HCT116 (cell line): ENCODE measurements at regions not wholly inside any gene's neighbourhood (a gene's known extent, or its start where the extent isn't known, plus 50 kb on each side); places are given as distances from the start of the nearest gene placed in this dataset.

Source experiments
- ATAC-seq: fragments of 200-7000 bp; cut with Tn5 transposase; 2 replicates; pipeline ENCODE4 v1.9.1; 2020; ENCODE audit warnings: mild to moderate bottlenecking, moderate library complexity
- BruUV-seq: library from RNA; stranded (reverse); fragments of 400-500 nt; replicated peaks from 2 replicates; lab custom pipeline; 2021; lab: Mats Ljungman, UMichigan
- CTCF ChIA-PET: fragments of 300-600 bp; sonication (Branson Sonifier 250); formaldehyde crosslinking; loops from one replicate; lab custom pipeline; 2021; ENCODE audit warnings: antibody characterized with exemption; lab: Charles Lee
- POLR2A ChIA-PET: fragments of 300-600, 350-600 bp; sonication (Branson Sonifier 250); formaldehyde crosslinking; loops from one replicate; lab custom pipeline; 2021; ENCODE audit warnings: antibody characterized with exemption; lab: Charles Lee
- RAD21 ChIA-PET, 2 experiments: fragments of 300-600 bp; sonication (Branson Sonifier 250); formaldehyde crosslinking; loops; one replicate each; lab custom pipeline; 2023; ENCODE audit warnings: low total read pairs in 2 of 2; ENCODE audit not compliant: uncharacterized antibody in 2 of 2, unreplicated experiment in 2 of 2, low non-redundant PET in 1 of 2; lab: Charles Lee
- DNase-seq: peaks from one replicate; pipeline ENCODE4 v3.0.0-alpha.2; 2010; ENCODE audit warnings: low read depth, low spot score
- H2AFZ ChIP-seq: fragments of 200-600 bp; shearing (Covaris generic), sonication (generic); 2 replicates; pipeline ENCODE4 v1.6.1; 2017; ENCODE audit warnings: low read depth, mixed run types, mixed read lengths, antibody characterized with exemption, low read length; ENCODE audit not compliant: poor library complexity, severe bottlenecking
- H3K27ac ChIP-seq: 2 replicates; pipeline ENCODE4 v1.5.1; 2012; ENCODE audit warnings: low read depth, low read length
- H3K27me3 ChIP-seq: fragments of 200-600 bp; sonication (generic); 2 replicates; pipeline ENCODE4 v1.6.1; 2016; ENCODE audit warnings: mixed run types, low read length, mixed read lengths; ENCODE audit not compliant: insufficient read depth
- H3K36me3 ChIP-seq, 2 experiments: fragments of 200-500 bp in 1 of 2; fragments of 200-600 bp in 1 of 2; sonication (Bioruptor generic) in 1 of 2; sonication (generic) in 1 of 2; 2 replicates each; pipeline versions ENCODE4 v1.5.1 to v1.6.1; 2014 to 2016; ENCODE audit warnings: low read length in 2 of 2, inconsistent platforms in 1 of 2, mixed read lengths in 1 of 2, mixed run types in 1 of 2; ENCODE audit not compliant: insufficient read depth in 2 of 2, control insufficient read depth in 1 of 2
- H3K4me1 ChIP-seq, 2 experiments: fragments of 200-600 bp in 1 of 2; sonication (generic) in 1 of 2; 2 replicates each; pipeline versions ENCODE4 v1.5.1 to v1.6.1; 2012 to 2017; ENCODE audit warnings: low read length in 2 of 2, inconsistent platforms in 1 of 2, mild to moderate bottlenecking in 1 of 2, mixed read lengths in 1 of 2, mixed run types in 1 of 2, moderate library complexity in 1 of 2; ENCODE audit not compliant: insufficient read depth in 2 of 2, control insufficient read depth in 1 of 2
- H3K4me2 ChIP-seq: fragments of 200-600 bp; sonication (generic); 2 replicates; pipeline ENCODE4 v1.6.1; 2017; ENCODE audit warnings: mixed run types, low read length, mixed read lengths
- H3K4me3 ChIP-seq, 2 experiments: fragments of 200-600 bp in 1 of 2; sonication (generic) in 1 of 2; replicated peaks in 1 of 2; 2 replicates each; pipeline ENCODE4 v1.5.1; 2011 to 2016; ENCODE audit warnings: low read length in 2 of 2, control low read depth in 1 of 2, low read depth in 1 of 2, mild to moderate bottlenecking in 1 of 2, mixed read lengths in 1 of 2, mixed run types in 1 of 2
- H3K79me2 ChIP-seq: fragments of 200-600 bp; sonication (generic); 2 replicates; pipeline ENCODE4 v1.6.1; 2017; ENCODE audit warnings: mild to moderate bottlenecking, mixed run types, low read length, moderate library complexity, mixed read lengths; ENCODE audit not compliant: insufficient read depth
- H3K9ac ChIP-seq: fragments of 200-600 bp; sonication (generic); 2 replicates; pipeline ENCODE4 v1.6.1; 2016; ENCODE audit warnings: low read length, mixed read lengths
- H3K9me2 ChIP-seq: fragments of 200-600 bp; sonication (generic), shearing (Covaris generic); 2 replicates; pipeline ENCODE4 v1.6.1; 2017; ENCODE audit warnings: mixed run types, mild to moderate bottlenecking, moderate library complexity; ENCODE audit not compliant: insufficient read depth
- H3K9me3 ChIP-seq, 2 experiments: fragments of 200-500 bp in 1 of 2; fragments of 200-600 bp in 1 of 2; sonication (Bioruptor generic) in 1 of 2; sonication (generic) in 1 of 2; 2 replicates each; pipeline ENCODE4 v1.6.1; 2014 to 2017; ENCODE audit warnings: low read length in 2 of 2, mixed read lengths in 2 of 2, inconsistent platforms in 1 of 2, low read depth in 1 of 2, mild to moderate bottlenecking in 1 of 2, mixed run types in 1 of 2, moderate library complexity in 1 of 2; ENCODE audit not compliant: control insufficient read depth in 1 of 2, insufficient read depth in 1 of 2
- H4K20me1 ChIP-seq: fragments of 200-600 bp; sonication (generic), shearing (Covaris generic); 2 replicates; pipeline ENCODE4 v1.6.1; 2017; ENCODE audit warnings: mixed run types, mild to moderate bottlenecking, moderate library complexity; ENCODE audit not compliant: insufficient read depth
- CBX3 ChIP-seq: IDR thresholded peaks from 2 replicates; pipeline ENCODE4 v1.6.1; 2012; ENCODE audit warnings: low read depth
- CEBPB ChIP-seq: IDR thresholded peaks from 2 replicates; pipeline ENCODE4 v1.6.1; 2012; ENCODE audit warnings: low read depth
- CTCF ChIP-seq, 3 experiments: fragments of 200-600 bp in 1 of 3; sonication (generic) in 1 of 3; IDR thresholded peaks in 2 of 3; conservative IDR thresholded peaks in 1 of 3; 2 replicates each; pipeline ENCODE4 v1.5.1; 2012 to 2017; ENCODE audit warnings: low read depth in 2 of 3, low read length in 2 of 3, antibody characterized with exemption in 1 of 3, borderline replicate concordance in 1 of 3, control low read depth in 1 of 3, mild to moderate bottlenecking in 1 of 3, mixed read lengths in 1 of 3, mixed run types in 1 of 3, moderate library complexity in 1 of 3; ENCODE audit not compliant: insufficient read depth in 1 of 3
- FOSL1 ChIP-seq: IDR thresholded peaks from 2 replicates; pipeline ENCODE4 v1.6.1; 2012; ENCODE audit warnings: low read depth
- POLR2AphosphoS5 ChIP-seq: IDR thresholded peaks from 2 replicates; pipeline ENCODE4 v1.6.1; 2011; ENCODE audit warnings: mild to moderate bottlenecking, low read depth, low read length, moderate library complexity
- RAD21 ChIP-seq: IDR thresholded peaks from 2 replicates; pipeline ENCODE4 v1.6.1; 2012; ENCODE audit warnings: low read depth, mild to moderate bottlenecking
- YY1 ChIP-seq: IDR thresholded peaks from 2 replicates; pipeline ENCODE4 v1.6.1; 2011; ENCODE audit warnings: low read length, low read depth, moderate library complexity, mild to moderate bottlenecking; ENCODE audit not compliant: insufficient replicate concordance; ENCODE audit errors: extremely low read depth
- ZBTB33 ChIP-seq: IDR thresholded peaks from 2 replicates; pipeline ENCODE4 v1.6.1; 2011; ENCODE audit warnings: mild to moderate bottlenecking, low read length, moderate library complexity; ENCODE audit not compliant: insufficient replicate concordance; ENCODE audit errors: extremely low read depth
- ZFX ChIP-seq: fragments of 450-650 bp; IDR thresholded peaks from 2 replicates; pipeline ENCODE4 v1.6.1; 2017
- intact Hi-C: fragments of 100-400 bp; cut with micrococcal nuclease; formaldehyde crosslinking; loops from 2 replicates; pipeline ENCODE4 v1.10.0; 2022
- TF ChIP-seq, protein P1 (sequence below): IDR thresholded peaks from 2 replicates; pipeline ENCODE4 v1.6.1; 2012; ENCODE audit warnings: low read depth

DNA sequence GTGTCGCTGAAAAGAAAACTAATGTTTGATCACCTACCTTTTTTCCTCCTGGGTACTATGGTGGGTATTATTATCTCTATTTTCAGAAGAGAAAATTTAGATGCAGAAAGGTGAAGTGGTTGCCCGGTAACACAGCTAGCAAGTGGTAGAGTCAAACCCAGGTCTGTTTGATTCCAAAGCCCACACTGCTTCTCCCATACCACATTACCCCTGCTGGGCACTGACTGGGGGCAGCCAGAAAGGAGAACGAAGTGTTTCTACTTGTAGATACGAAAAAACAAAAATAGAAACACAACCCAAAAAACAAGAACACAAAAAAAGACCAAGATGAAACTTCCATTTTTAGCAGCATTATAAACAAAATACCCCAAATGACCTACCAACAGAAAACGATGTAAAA, 142.2 kb downstream of the SLC41A2 start:
- no peaks in the 10 kb centered on the region for H3K9me2 ChIP-seq
- no peak overlapping the region for H3K27ac ChIP-seq
- no TSS peak for BruUV-seq
- TF ChIP-seq CTCF (IDR thresholded peaks at IDR 0.05 in 2 of 3, conservative IDR thresholded peaks at IDR 0.05 in 1 of 3; ENCODE audit: borderline replicate concordance in 1 of 3, insufficient read depth in 1 of 3, low read depth in 2 of 3, low read length in 2 of 3) (no peak), ZFX (no peak), ZBTB33 (no peak), CEBPB (no peak), CBX3 (no peak), YY1 (no peak), RAD21 (no peak), FOSL1 (no peak), POLR2AphosphoS5 (no peak)
- TF ChIP-seq, protein P1, sequence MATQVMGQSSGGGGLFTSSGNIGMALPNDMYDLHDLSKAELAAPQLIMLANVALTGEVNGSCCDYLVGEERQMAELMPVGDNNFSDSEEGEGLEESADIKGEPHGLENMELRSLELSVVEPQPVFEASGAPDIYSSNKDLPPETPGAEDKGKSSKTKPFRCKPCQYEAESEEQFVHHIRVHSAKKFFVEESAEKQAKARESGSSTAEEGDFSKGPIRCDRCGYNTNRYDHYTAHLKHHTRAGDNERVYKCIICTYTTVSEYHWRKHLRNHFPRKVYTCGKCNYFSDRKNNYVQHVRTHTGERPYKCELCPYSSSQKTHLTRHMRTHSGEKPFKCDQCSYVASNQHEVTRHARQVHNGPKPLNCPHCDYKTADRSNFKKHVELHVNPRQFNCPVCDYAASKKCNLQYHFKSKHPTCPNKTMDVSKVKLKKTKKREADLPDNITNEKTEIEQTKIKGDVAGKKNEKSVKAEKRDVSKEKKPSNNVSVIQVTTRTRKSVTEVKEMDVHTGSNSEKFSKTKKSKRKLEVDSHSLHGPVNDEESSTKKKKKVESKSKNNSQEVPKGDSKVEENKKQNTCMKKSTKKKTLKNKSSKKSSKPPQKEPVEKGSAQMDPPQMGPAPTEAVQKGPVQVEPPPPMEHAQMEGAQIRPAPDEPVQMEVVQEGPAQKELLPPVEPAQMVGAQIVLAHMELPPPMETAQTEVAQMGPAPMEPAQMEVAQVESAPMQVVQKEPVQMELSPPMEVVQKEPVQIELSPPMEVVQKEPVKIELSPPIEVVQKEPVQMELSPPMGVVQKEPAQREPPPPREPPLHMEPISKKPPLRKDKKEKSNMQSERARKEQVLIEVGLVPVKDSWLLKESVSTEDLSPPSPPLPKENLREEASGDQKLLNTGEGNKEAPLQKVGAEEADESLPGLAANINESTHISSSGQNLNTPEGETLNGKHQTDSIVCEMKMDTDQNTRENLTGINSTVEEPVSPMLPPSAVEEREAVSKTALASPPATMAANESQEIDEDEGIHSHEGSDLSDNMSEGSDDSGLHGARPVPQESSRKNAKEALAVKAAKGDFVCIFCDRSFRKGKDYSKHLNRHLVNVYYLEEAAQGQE: no peak
- intact Hi-C loops: no loop called here
- DNase-seq (no peak), ATAC-seq (no peak)
- ChIA-PET RAD21 (no interaction called here), CTCF (no interaction called here), POLR2A (no interaction called here)
- H3K4me3 ChIP-seq: no peak overlapping the region
- H3K4me2 ChIP-seq: no peak overlapping the region
- H3K27me3 ChIP-seq: no peaks in the 10 kb centered on the region
- no peak overlapping the region for H2AFZ ChIP-seq
- H3K36me3 ChIP-seq: no peaks in the 10 kb centered on the region
- no peak overlapping the region for H3K9ac ChIP-seq
- no peaks in the 10 kb centered on the region for H3K4me1 ChIP-seq
- H3K9me3 ChIP-seq: no peaks in the 10 kb centered on the region
- H4K20me1 ChIP-seq: no peaks in the 10 kb centered on the region
- H3K79me2 ChIP-seq: no peaks in the 10 kb centered on the region
